Trophoblast cell (in vitro differentiated cells and primary cell): ENCODE measurements at regions not wholly inside any gene's neighbourhood (a gene's known extent, or its start where the extent isn't known, plus 50 kb on each side); places are given as distances from the start of the nearest gene placed in this dataset.

ENCODE experiments used
- DNase-seq, 2 donors: peaks; one replicate each; pipeline ENCODE4 v3.0.0-alpha.2; 2016
- H2AFZ ChIP-seq: 2 replicates; pipeline ENCODE4 v1.6.1; 2013; ENCODE audit warnings: low read length, moderate library complexity, mild to moderate bottlenecking; ENCODE audit not compliant: insufficient read depth, poor library complexity
- H2AK5ac ChIP-seq: 2 replicates; pipeline ENCODE4 v1.6.1; 2013; ENCODE audit warnings: mild to moderate bottlenecking, low read length
- H2BK120ac ChIP-seq: 2 replicates; pipeline ENCODE4 v1.6.1; 2013; ENCODE audit warnings: low read length, mild to moderate bottlenecking, moderate library complexity; ENCODE audit not compliant: insufficient read depth, poor library complexity
- H2BK12ac ChIP-seq: 2 replicates; pipeline ENCODE4 v1.6.1; 2013; ENCODE audit warnings: mild to moderate bottlenecking, low read length, moderate library complexity
- H2BK5ac ChIP-seq: 2 replicates; pipeline ENCODE4 v1.6.1; 2013; ENCODE audit warnings: low read length, low read depth, moderate library complexity, mild to moderate bottlenecking; ENCODE audit not compliant: poor library complexity
- H3K14ac ChIP-seq: 2 replicates; pipeline ENCODE4 v1.6.1; 2013; ENCODE audit warnings: mild to moderate bottlenecking, low read length
- H3K18ac ChIP-seq: 2 replicates; pipeline ENCODE4 v1.6.1; 2013; ENCODE audit warnings: mild to moderate bottlenecking, low read length
- H3K23ac ChIP-seq: 2 replicates; pipeline ENCODE4 v1.6.1; 2013; ENCODE audit warnings: low read length
- H3K27ac ChIP-seq: 2 replicates; pipeline ENCODE4 v1.5.1; 2013; ENCODE audit warnings: low read depth, mild to moderate bottlenecking, inconsistent platforms, low read length, moderate library complexity
- H3K27me3 ChIP-seq: 2 replicates; pipeline ENCODE4 v1.6.1; 2013; ENCODE audit warnings: inconsistent platforms, mild to moderate bottlenecking, low read length, moderate library complexity; ENCODE audit not compliant: insufficient read depth
- H3K36me3 ChIP-seq, 2 experiments: 1 replicate in 1 of 2; 2 replicates in 1 of 2; pipeline ENCODE4 v1.6.1; 2013; ENCODE audit warnings: low read length in 2 of 2, mild to moderate bottlenecking in 2 of 2, moderate library complexity in 1 of 2; ENCODE audit not compliant: insufficient read depth in 2 of 2, control insufficient read depth in 1 of 2
- H3K4ac ChIP-seq: 2 replicates; pipeline ENCODE4 v1.6.1; 2013; ENCODE audit warnings: low read depth, mild to moderate bottlenecking, low read length, moderate library complexity
- H3K4me1 ChIP-seq, 2 experiments: 1 replicate in 1 of 2; 2 replicates in 1 of 2; pipeline ENCODE4 v1.6.1; 2013; ENCODE audit warnings: low read length in 2 of 2, mild to moderate bottlenecking in 2 of 2, moderate library complexity in 1 of 2; ENCODE audit not compliant: insufficient read depth in 2 of 2, control insufficient read depth in 1 of 2
- H3K4me2 ChIP-seq: 2 replicates; pipeline ENCODE4 v1.6.1; 2013; ENCODE audit warnings: inconsistent platforms, mild to moderate bottlenecking, low read length, moderate library complexity
- H3K4me3 ChIP-seq: 2 replicates; pipeline ENCODE4 v1.5.1; 2013; ENCODE audit warnings: mild to moderate bottlenecking, low read depth, low read length, inconsistent platforms
- H3K79me1 ChIP-seq: one replicate; pipeline ENCODE4 v1.6.1; 2013; ENCODE audit warnings: low read length
- H3K79me2 ChIP-seq: 2 replicates; pipeline ENCODE4 v1.6.1; 2013; ENCODE audit warnings: low read length, mild to moderate bottlenecking; ENCODE audit not compliant: control insufficient read depth, insufficient read depth, poor library complexity
- H3K9ac ChIP-seq: 2 replicates; pipeline ENCODE4 v1.6.1; 2013; ENCODE audit warnings: mild to moderate bottlenecking, low read length
- H3K9me3 ChIP-seq: 2 replicates; pipeline ENCODE4 v1.6.1; 2013; ENCODE audit warnings: low read depth, mild to moderate bottlenecking, control low read depth, inconsistent platforms, low read length; ENCODE audit not compliant: insufficient read depth
- H4K12ac ChIP-seq: 2 replicates; pipeline ENCODE4 v1.6.1; 2013; ENCODE audit warnings: low read depth, mild to moderate bottlenecking, low read length, moderate library complexity
- H4K8ac ChIP-seq: 2 replicates; pipeline ENCODE4 v1.6.1; 2013; ENCODE audit warnings: low read depth, mild to moderate bottlenecking, low read length, moderate library complexity
- H4K91ac ChIP-seq: one replicate; pipeline ENCODE4 v1.6.1; 2013; ENCODE audit warnings: low read depth, mild to moderate bottlenecking, low read length, moderate library complexity
- WGBS: extraction: QIAGEN DNeasy Blood & Tissue Kit; methylation state at CpG from one replicate; pipeline ENCODE4 v1.1.7; 2013; ENCODE audit warnings: missing lambda C conversion rate; ENCODE audit not compliant: insufficient read length, insufficient coverage; ENCODE audit errors: extremely low coverage; 5-methylcytosine and 5-hydroxymethylcytosine counted together

DNA sequence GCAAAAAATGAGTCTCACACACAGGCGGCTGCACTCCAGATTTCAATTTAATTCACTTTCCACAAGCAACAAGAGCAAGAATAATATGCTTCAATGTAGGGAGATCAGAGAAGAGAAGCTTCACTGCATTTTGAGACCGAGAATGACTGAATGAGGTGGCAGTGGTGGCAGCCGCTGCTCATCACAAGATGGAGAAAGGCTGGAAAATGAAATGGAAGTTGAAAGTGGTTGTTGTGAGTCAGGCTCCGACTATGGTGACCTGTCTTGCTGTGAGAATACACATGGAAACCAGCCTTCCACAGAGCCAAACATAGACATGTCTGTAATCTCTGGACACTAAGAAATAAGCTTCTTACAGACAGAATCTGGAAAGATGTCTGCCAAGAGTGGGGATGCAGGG, 499.6 kb upstream of the LRRN3 start:
- Histone ChIP-seq H3K9me3 (no peaks in the 10 kb centered on the region), H2BK5ac (no peak overlapping the region), H3K27me3 (no peaks in the 10 kb centered on the region), H3K79me1 (no peaks in the 10 kb centered on the region), H3K4ac (no peak overlapping the region), H2AFZ (no peak overlapping the region), H3K79me2 (no peaks in the 10 kb centered on the region), H2BK120ac (no peak overlapping the region), H3K4me1 (no peaks in the 10 kb centered on the region), H4K12ac (no peak overlapping the region), H3K4me2 (no peak overlapping the region), H3K23ac (no peak overlapping the region), H4K91ac (no peak overlapping the region), H3K14ac (no peak overlapping the region), H3K9ac (no peak overlapping the region), H2BK12ac (no peak overlapping the region), H3K4me3 (no peak overlapping the region), H3K18ac (no peak overlapping the region), H3K36me3 (no peaks in the 10 kb centered on the region), H3K27ac (no peak overlapping the region), H2AK5ac (no peak overlapping the region), H4K8ac (no peak overlapping the region)
- no CpG with 5 or more reads among the region's 4 CpGs for WGBS
- DNase-seq: no peak

- H4K12ac ChIP-seq: no peak overlapping the region
- H4K8ac ChIP-seq: no peak overlapping the region
- no peaks in the 10 kb centered on the region for H3K27me3 ChIP-seq
- H3K14ac ChIP-seq: no peak overlapping the region
- no peaks in the 10 kb centered on the region for H3K79me1 ChIP-seq
- no peak overlapping the region for H3K9ac ChIP-seq
- H2BK120ac ChIP-seq: no peak overlapping the region
- WGBS: no CpG with 5 or more reads among the region's 1 CpG
- H3K79me2 ChIP-seq: no peaks in the 10 kb centered on the region
- no peak overlapping the region for H4K91ac ChIP-seq
- H3K36me3 ChIP-seq: no peaks in the 10 kb centered on the region
- no peak overlapping the region for H2AK5ac ChIP-seq
- no peak overlapping the region for H3K4me3 ChIP-seq
- no peak overlapping the region for H3K4ac ChIP-seq
- no peak overlapping the region for H3K23ac ChIP-seq
- no peaks in the 10 kb centered on the region for H3K4me1 ChIP-seq
- H2AFZ ChIP-seq: no peak overlapping the region
- H2BK5ac ChIP-seq: no peak overlapping the region
- no peaks in the 10 kb centered on the region for H3K9me3 ChIP-seq
- no peak overlapping the region for H3K27ac ChIP-seq
- DNase-seq: no peak
- H3K18ac ChIP-seq: no peak overlapping the region
- H3K4me2 ChIP-seq: no peak overlapping the region
- no peak overlapping the region for H2BK12ac ChIP-seq
These were observed 498.4 kb upstream of the LRRN3 start for GRCh38 chr7:110592557-110592956.

- Histone ChIP-seq H3K9ac (no peak overlapping the region), H3K4ac (no peak overlapping the region), H3K4me3 (no peak overlapping the region), H4K91ac (no peak overlapping the region), H4K12ac (no peak overlapping the region), H2BK5ac (no peak overlapping the region), H3K9me3 (no peaks in the 10 kb centered on the region), H3K36me3 (no peaks in the 10 kb centered on the region), H3K79me2 (no peaks in the 10 kb centered on the region), H3K23ac (peak overlapping the region; percentile 1), H3K14ac (no peak overlapping the region), H2BK120ac (no peak overlapping the region), H3K4me1 (no peaks in the 10 kb centered on the region), H3K27ac (no peak overlapping the region), H2AK5ac (no peak overlapping the region), H4K8ac (no peak overlapping the region), H3K27me3 (no peaks in the 10 kb centered on the region), H2BK12ac (no peak overlapping the region), H2AFZ (no peak overlapping the region), H3K79me1 (no peaks in the 10 kb centered on the region), H3K4me2 (no peak overlapping the region), H3K18ac (no peak overlapping the region)
- no CpG with 5 or more reads among the region's 1 CpG for WGBS
- no peak for DNase-seq
These were observed 497.6 kb upstream of the LRRN3 start for GRCh38 chr7:110593355-110593754.

DNA sequence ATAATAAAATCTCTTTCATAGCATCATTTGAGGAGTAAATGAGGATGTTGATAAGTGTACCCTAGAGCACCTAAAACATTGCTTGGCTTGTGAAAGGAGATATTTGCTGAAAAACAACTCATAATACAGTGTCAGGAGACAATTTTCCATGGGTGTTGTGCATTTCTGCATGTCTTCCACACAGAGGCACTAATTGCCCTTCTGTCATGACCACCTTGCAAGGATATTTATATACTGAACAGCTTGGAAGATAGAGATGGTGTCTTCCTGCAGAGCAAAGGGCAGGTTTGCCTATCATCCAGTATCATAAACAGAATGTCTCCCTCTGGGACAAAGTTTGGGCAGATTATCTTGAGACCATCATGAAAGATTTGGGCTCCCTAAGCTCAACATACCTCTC, 495.2 kb upstream of the LRRN3 start:
- Histone ChIP-seq H3K36me3 (no peaks in the 10 kb centered on the region), H3K4me2 (no peak overlapping the region), H4K8ac (no peak overlapping the region), H3K23ac (no peak overlapping the region), H3K79me1 (no peaks in the 10 kb centered on the region), H3K9me3 (no peaks in the 10 kb centered on the region), H3K18ac (no peak overlapping the region), H2BK120ac (no peak overlapping the region), H3K4me1 (no peaks in the 10 kb centered on the region), H3K27ac (no peak overlapping the region), H2BK5ac (no peak overlapping the region), H4K12ac (no peak overlapping the region), H3K4me3 (no peak overlapping the region), H2AFZ (no peak overlapping the region), H3K4ac (no peak overlapping the region), H3K9ac (no peak overlapping the region), H3K14ac (no peak overlapping the region), H4K91ac (no peak overlapping the region), H2BK12ac (no peak overlapping the region), H2AK5ac (no peak overlapping the region), H3K27me3 (no peaks in the 10 kb centered on the region), H3K79me2 (no peaks in the 10 kb centered on the region)
- peak in 1 of 2 donors; percentile 38 for DNase-seq

DNA sequence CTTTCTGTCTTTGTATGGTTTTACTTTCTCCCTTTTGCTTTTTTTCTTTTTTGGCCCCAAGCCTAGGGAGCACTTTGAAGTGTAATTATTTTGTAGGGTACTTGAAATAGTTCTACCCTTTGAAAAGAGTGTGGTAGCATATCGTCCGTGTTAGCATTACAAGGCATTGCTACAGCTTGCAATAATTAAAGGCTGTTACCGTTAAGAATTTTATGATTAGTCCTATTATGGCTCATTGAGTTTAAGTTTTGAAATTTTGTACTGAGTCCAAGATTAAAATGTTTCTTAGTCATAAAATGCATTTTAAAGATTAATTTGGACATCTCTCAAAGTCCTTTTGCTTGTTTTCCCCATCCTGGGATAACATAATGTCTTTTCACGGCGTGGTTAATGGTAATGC, 490.0 kb upstream of the LRRN3 start:
- Histone ChIP-seq H2BK120ac (no peak overlapping the region), H2AFZ (no peak overlapping the region), H3K79me2 (no peaks in the 10 kb centered on the region), H2AK5ac (no peak overlapping the region), H4K91ac (no peak overlapping the region), H3K79me1 (no peaks in the 10 kb centered on the region), H4K12ac (no peak overlapping the region), H4K8ac (no peak overlapping the region), H3K9ac (no peak overlapping the region), H3K23ac (no peak overlapping the region), H3K4ac (no peak overlapping the region), H3K4me2 (no peak overlapping the region), H3K36me3 (no peaks in the 10 kb centered on the region), H3K18ac (no peak overlapping the region), H3K9me3 (no peaks in the 10 kb centered on the region), H3K27me3 (no peaks in the 10 kb centered on the region), H3K27ac (no peak overlapping the region), H2BK5ac (no peak overlapping the region), H3K4me3 (no peak overlapping the region), H3K4me1 (no peaks in the 10 kb centered on the region), H2BK12ac (no peak overlapping the region), H3K14ac (no peak overlapping the region)
- WGBS: no CpG with 5 or more reads among the region's 5 CpGs
- no peak for DNase-seq
